Astrocyte (in vitro differentiated cells and primary cell): ENCODE measurements at regions not wholly inside any gene's neighbourhood (a gene's known extent, or its start where the extent isn't known, plus 50 kb on each side); places are given as distances from the start of the nearest gene placed in this dataset.

ENCODE experiments used
- CTCF ChIP-seq: IDR thresholded peaks from 2 replicates; pipeline ENCODE4 v1.5.1; 2011; ENCODE audit warnings: low read depth, mild to moderate bottlenecking, inconsistent platforms, low read length, moderate library complexity; ENCODE audit not compliant: insufficient read depth
- EZH2 ChIP-seq: IDR thresholded peaks from 2 replicates; pipeline ENCODE4 v1.6.1; 2012; ENCODE audit warnings: mild to moderate bottlenecking, low read length, inconsistent platforms; ENCODE audit not compliant: insufficient read depth

- TF ChIP-seq CTCF (no peak), EZH2 (no peak)
Observed at GRCh38 chr7:145168427-145168826, 332.6 kb upstream of the TPK1 start.
